ENCODE measurements at regions not wholly inside any gene's neighbourhood (a gene's known extent, or its start where the extent isn't known, plus 50 kb on each side); places are given as distances from the start of the nearest gene placed in this dataset.
A peak's percentile ranks its signal among the peaks of the same experiment; 100 is the strongest.

DNA sequence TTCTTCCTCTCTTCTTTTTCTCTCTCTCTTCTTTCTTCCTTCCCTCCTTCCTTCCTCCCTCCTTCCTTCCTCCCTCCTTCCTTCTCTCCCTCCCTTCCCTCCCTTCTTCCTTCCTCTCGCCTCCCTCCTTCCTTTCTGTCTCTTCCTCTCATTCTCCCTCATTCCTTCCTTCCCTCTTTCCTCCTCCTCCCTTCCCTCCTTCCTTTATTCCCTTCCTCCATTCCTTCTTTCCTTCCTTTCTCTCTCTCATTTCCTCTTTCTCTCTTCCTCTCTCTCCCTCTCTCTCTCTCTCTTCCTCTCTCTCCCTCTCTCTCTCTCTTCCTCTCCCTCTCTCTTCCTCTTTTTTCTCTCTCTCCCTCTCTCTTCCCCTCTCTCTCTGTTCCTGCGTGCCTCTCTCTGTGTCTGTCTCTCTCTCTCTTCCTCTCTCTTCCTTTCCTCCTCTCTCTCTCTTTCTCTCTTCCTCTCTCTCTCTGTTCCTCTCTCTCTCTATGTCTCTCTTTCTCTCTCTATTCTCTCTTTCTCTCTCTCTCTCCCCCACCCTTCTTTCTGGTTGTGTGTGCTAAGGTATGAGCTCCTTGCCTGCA lies 80.1 kb upstream of the PFKP start:
- Histone ChIP-seq H3K36me3 (ENCODE audit: control insufficient read depth in 2 of 2, insufficient read depth in 1 of 2, low read length in 2 of 2) (no peaks in the 10 kb centered on the region), H3K27ac (ENCODE audit: extremely low read depth, low read depth, low read length) (no peak overlapping the region), H3K4me3 (ENCODE audit: low read depth, low read length) (no peak overlapping the region), H3K9me3 (ENCODE audit: control insufficient read depth, insufficient read depth, low read depth, low read length) (no peaks in the 10 kb centered on the region), H3K4me1 (ENCODE audit: control insufficient read depth, insufficient read depth, low read length) (no peaks in the 10 kb centered on the region; the same call in 1 of the 2 replicates)
- POLR2A ChIA-PET: no interaction called here
- CTCF ChIA-PET: no interaction called here
- TF ChIP-seq YY1 (tag by site-specific recombination; IDR thresholded peaks at IDR 0.05) (no peak), ZSCAN16 (tag by site-specific recombination; IDR thresholded peaks at IDR 0.05) (no peak), GLI4 (tag by site-specific recombination; IDR thresholded peaks at IDR 0.05) (0 out of 2 replicates have a peak, but pooled peaks have one; percentile 6), ZFP3 (tag by site-specific recombination; IDR thresholded peaks at IDR 0.05; ENCODE audit: low read depth) (no peak), ZNF596 (tag by site-specific recombination; IDR thresholded peaks at IDR 0.05) (peak; percentile 99), ZNF266 (tag by site-specific recombination; IDR thresholded peaks at IDR 0.05; ENCODE audit: low read depth) (0 out of 2 replicates have a peak, but pooled peaks have one; percentile 7), ZNF366 (tag by site-specific recombination; conservative IDR thresholded peaks at IDR 0.05) (peak; percentile 96), PRDM1 (tag by site-specific recombination; IDR thresholded peaks at IDR 0.05) (peak; percentile 64)

DNA sequence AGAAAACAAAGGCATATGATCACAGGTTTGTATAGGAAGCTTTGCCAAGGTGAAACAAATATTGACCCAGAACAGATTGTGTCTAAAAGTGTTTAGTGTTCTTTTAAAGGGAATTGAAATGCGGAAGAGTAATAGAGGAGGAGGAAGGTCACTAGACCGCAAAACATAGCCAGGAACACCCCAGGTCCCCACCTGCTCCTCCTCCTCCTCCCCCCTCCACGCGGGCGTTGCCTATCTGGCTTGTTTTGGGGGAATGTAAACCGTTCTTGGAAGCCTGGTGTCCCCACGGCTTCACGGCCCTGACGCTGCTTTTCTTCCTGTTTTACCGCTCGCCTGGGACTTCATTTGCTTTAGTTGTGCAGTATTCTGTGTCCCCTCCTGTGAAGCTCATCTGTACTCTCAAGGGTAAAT lies 81.0 kb upstream of the PFKP start:
- TF ChIP-seq ZNF146 (tag by site-specific recombination; IDR thresholded peaks at IDR 0.05) (no peak), ZFP3 (tag by site-specific recombination; IDR thresholded peaks at IDR 0.05; ENCODE audit: low read depth) (no peak), SP3 (tag by site-specific recombination; IDR thresholded peaks at IDR 0.05) (no peak), ZNF341 (tag by site-specific recombination; IDR thresholded peaks at IDR 0.05; ENCODE audit: low read depth) (no peak), ZNF549 (tag by site-specific recombination; IDR thresholded peaks at IDR 0.05) (no peak), ZNF211 (tag by site-specific recombination; IDR thresholded peaks at IDR 0.05; ENCODE audit: low read depth) (no peak), ZBTB21 (tag by site-specific recombination; IDR thresholded peaks at IDR 0.05) (no peak), ZNF175 (tag by site-specific recombination; IDR thresholded peaks at IDR 0.05) (no peak), ZNF132 (tag by site-specific recombination; IDR thresholded peaks at IDR 0.05; ENCODE audit: borderline replicate concordance) (no peak), ZNF10 (tag by site-specific recombination; IDR thresholded peaks at IDR 0.05) (no peak), TCF7L2 (IDR thresholded peaks at IDR 0.05; ENCODE audit: borderline replicate concordance, low read depth, low read length) (no peak), ZFP41 (tag by site-specific recombination; IDR thresholded peaks at IDR 0.05; ENCODE audit: borderline replicate concordance) (no peak), ZBTB20 (tag by site-specific recombination; IDR thresholded peaks at IDR 0.05) (no peak)
- TF ChIP-seq, protein P1, sequence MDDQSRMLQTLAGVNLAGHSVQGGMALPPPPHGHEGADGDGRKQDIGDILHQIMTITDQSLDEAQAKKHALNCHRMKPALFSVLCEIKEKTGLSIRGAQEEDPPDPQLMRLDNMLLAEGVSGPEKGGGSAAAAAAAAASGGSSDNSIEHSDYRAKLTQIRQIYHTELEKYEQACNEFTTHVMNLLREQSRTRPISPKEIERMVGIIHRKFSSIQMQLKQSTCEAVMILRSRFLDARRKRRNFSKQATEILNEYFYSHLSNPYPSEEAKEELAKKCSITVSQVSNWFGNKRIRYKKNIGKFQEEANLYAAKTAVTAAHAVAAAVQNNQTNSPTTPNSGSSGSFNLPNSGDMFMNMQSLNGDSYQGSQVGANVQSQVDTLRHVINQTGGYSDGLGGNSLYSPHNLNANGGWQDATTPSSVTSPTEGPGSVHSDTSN (CRISPR knock-in tag; IDR thresholded peaks at IDR 0.05): no peak
- TF ChIP-seq, protein P2, sequence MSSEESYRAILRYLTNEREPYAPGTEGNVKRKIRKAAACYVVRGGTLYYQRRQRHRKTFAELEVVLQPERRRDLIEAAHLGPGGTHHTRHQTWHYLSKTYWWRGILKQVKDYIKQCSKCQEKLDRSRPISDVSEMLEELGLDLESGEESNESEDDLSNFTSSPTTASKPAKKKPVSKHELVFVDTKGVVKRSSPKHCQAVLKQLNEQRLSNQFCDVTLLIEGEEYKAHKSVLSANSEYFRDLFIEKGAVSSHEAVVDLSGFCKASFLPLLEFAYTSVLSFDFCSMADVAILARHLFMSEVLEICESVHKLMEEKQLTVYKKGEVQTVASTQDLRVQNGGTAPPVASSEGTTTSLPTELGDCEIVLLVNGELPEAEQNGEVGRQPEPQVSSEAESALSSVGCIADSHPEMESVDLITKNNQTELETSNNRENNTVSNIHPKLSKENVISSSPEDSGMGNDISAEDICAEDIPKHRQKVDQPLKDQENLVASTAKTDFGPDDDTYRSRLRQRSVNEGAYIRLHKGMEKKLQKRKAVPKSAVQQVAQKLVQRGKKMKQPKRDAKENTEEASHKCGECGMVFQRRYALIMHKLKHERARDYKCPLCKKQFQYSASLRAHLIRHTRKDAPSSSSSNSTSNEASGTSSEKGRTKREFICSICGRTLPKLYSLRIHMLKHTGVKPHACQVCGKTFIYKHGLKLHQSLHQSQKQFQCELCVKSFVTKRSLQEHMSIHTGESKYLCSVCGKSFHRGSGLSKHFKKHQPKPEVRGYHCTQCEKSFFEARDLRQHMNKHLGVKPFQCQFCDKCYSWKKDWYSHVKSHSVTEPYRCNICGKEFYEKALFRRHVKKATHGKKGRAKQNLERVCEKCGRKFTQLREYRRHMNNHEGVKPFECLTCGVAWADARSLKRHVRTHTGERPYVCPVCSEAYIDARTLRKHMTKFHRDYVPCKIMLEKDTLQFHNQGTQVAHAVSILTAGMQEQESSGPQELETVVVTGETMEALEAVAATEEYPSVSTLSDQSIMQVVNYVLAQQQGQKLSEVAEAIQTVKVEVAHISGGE (tag by site-specific recombination; conservative IDR thresholded peaks at IDR 0.05; ENCODE audit: low read depth): no peak
- Histone ChIP-seq H3K36me3 (ENCODE audit: control insufficient read depth in 2 of 2, insufficient read depth in 1 of 2, low read length in 2 of 2) (no peaks in the 10 kb centered on the region), H3K9me3 (ENCODE audit: control insufficient read depth, insufficient read depth, low read depth, low read length) (no peaks in the 10 kb centered on the region), H3K4me1 (ENCODE audit: control insufficient read depth, insufficient read depth, low read length) (no peaks in the 10 kb centered on the region; the same call in 1 of the 2 replicates), H3K4me3 (ENCODE audit: low read depth, low read length) (no peak overlapping the region), H3K27ac (ENCODE audit: extremely low read depth, low read depth, low read length) (no peak overlapping the region)
- POLR2A ChIA-PET: no interaction called here
- CTCF ChIA-PET: interaction anchor here (1.0 kb wide), 1 partner anchor 45 kb away, joined by 3 read pairs; no protein-coding TSS in a partner anchor
